ENCODE measurements at regions not wholly inside any gene's neighbourhood (a gene's known extent, or its start where the extent isn't known, plus 50 kb on each side); places are given as distances from the start of the nearest gene placed in this dataset.

DNA sequence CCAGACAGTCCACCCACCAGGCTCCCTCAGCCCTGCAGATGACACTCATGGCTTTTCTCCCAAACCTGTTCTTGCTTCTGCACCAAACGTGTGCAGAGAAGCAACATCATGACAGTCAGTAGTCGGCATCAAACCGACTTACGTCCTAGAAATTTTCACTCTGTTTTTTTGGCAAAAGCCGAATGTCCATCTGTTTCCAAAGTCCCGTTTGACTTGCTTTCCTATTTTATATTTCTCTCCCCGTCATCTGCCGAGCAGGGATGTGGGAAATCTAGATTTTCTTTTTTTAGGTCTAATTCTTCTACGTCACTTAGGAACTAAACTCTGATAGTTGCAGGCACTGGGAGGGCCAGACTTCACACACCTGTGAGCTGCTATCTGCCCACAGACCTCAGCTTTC lies 104.9 kb downstream of the RMI2 start:
- WGBS, 2 donors: 94 to 98% methylated on average over 9 of the region's 9 CpGs
- H3K4me3 ChIP-seq (ENCODE audit: low read depth, poor library complexity, severe bottlenecking): no peak overlapping the region
- TF ChIP-seq, protein P1, sequence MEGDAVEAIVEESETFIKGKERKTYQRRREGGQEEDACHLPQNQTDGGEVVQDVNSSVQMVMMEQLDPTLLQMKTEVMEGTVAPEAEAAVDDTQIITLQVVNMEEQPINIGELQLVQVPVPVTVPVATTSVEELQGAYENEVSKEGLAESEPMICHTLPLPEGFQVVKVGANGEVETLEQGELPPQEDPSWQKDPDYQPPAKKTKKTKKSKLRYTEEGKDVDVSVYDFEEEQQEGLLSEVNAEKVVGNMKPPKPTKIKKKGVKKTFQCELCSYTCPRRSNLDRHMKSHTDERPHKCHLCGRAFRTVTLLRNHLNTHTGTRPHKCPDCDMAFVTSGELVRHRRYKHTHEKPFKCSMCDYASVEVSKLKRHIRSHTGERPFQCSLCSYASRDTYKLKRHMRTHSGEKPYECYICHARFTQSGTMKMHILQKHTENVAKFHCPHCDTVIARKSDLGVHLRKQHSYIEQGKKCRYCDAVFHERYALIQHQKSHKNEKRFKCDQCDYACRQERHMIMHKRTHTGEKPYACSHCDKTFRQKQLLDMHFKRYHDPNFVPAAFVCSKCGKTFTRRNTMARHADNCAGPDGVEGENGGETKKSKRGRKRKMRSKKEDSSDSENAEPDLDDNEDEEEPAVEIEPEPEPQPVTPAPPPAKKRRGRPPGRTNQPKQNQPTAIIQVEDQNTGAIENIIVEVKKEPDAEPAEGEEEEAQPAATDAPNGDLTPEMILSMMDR (IDR thresholded peaks at IDR 0.05): no peak
- TF ChIP-seq POLR2A (IDR thresholded peaks at IDR 0.05): no peak
- intact Hi-C loops (cut with DNase I; ENCODE audit: low total_unique reads): no loop called here
- no peak for DNase-seq (ENCODE audit: low spot score in 2 of 2)

DNA sequence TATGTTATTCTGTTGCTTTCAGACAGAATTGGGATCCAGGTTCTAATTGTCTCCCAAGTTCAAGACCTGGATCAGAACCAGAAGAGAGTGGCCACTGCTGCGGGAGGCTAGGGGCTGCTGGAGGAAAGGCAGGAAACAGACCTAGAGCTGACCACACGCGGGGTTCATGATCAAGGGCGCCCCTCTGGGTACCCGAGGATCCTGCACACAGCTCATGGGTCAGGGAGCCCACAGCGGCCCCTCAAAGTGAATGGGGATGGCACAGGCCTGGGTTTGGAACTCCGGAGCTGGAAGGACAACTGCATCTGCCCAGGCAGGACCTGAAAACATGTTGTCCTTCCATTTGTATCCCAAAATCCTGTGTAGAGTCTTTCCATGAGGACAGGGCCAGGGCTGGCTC lies 107.0 kb downstream of the RMI2 start:
- H3K4me3 ChIP-seq (ENCODE audit: low read depth, poor library complexity, severe bottlenecking): no peak overlapping the region
- 81 to 90% methylated on average over 7 of the region's 7 CpGs for WGBS, 2 donors
- no peak for DNase-seq (ENCODE audit: low spot score in 2 of 2)
- intact Hi-C loops (cut with DNase I; ENCODE audit: low total_unique reads): no loop called here
- TF ChIP-seq, protein P1 (IDR thresholded peaks at IDR 0.05): no peak
- no peak for TF ChIP-seq POLR2A (IDR thresholded peaks at IDR 0.05)

DNA sequence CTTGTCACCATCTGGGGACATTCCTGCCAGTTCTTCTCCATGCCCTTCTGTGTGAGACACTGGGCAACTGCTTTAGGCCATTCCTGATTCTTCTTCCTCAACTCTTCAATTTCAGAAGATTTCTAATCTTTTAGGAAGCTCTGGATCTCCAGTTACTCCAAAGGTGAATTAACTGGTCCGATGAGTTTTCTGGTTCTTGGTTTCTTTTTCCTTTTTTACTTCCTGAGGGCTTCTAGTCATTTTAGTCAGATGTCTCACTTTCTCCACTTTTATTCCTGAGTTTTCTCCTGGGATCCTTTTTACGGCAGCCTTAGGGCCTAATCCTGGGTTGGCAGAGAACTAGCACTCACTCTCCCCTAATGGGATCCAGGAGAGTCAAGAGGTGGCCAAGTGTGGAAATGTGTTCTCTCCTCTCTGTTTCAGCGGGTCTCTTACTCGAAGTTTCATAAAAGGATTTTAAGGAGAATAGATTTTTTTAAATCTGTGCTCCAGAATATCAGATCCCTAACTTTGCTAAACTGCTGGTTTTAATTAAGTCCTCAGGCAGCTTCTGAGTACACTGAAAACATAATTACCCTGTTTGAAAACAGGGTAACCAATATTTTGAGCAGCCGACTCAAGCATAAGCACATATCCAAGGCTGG lies 107.6 kb downstream of the RMI2 start:
- intact Hi-C loops (cut with DNase I; ENCODE audit: low total_unique reads): no loop called here
- no peak overlapping the region for H3K4me3 ChIP-seq (ENCODE audit: low read depth, poor library complexity, severe bottlenecking)
- no peak for DNase-seq (ENCODE audit: low spot score in 2 of 2)
- whole genome bisulfite sequencing, 2 donors: 30 to 47% methylated on average over 5 of the region's 5 CpGs
- TF ChIP-seq, protein P1 (IDR thresholded peaks at IDR 0.05): no peak
- no peak for TF ChIP-seq POLR2A (IDR thresholded peaks at IDR 0.05)

DNA sequence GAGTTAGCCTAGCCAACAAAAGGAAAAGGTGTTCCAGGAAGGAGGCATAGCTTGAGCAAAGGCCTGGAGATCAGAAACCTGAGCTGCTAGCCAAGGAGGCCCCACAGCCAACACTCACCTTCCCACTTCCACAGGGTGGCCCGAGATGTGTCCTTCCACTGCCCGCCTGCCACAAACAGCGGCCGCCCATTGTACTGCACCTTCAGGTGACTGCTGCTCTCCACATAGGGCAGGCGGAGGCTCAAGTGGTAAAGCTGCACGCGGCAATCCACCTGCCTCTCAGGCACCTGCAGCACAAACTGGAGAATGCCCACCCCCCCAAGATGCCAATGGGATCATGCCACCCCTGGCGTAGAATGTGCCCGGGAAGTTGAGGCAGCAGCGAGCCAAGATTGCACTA lies 111.5 kb downstream of the RMI2 start:
- WGBS, 2 donors: 86 to 95% methylated on average over 10 of the region's 10 CpGs
- intact Hi-C loops (cut with DNase I; ENCODE audit: low total_unique reads): no loop called here
- no peak for DNase-seq (ENCODE audit: low spot score in 2 of 2)
- H3K4me3 ChIP-seq (ENCODE audit: low read depth, poor library complexity, severe bottlenecking): no peak overlapping the region
- TF ChIP-seq, protein P1 (IDR thresholded peaks at IDR 0.05): no peak
- no peak for TF ChIP-seq POLR2A (IDR thresholded peaks at IDR 0.05)

DNA sequence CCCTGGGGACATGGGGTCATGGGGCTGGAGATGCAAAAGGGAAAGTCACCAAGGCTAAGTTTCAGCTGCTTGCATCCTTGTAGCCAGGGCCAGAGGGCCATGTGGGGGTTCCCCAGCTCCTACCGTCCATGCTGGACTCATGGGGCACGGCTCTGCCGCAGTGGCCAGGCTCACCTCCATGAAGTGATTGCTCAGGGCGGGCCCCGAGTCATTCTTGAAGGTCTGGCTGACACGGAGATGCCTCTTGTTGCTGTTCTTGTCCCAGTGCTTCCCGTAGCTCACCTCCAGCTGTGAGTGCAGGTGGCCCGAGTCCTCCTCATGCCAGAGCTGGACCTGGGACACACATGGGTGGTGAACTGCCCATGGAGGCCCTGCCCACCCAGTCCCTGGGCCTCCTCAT lies 114.5 kb downstream of the RMI2 start:
- TF ChIP-seq, protein P1 (IDR thresholded peaks at IDR 0.05): no peak
- TF ChIP-seq POLR2A (IDR thresholded peaks at IDR 0.05): no peak
- DNase-seq (ENCODE audit: low spot score in 2 of 2): no peak
- 77 to 92% methylated on average over 8 of the region's 8 CpGs for WGBS, 2 donors
- intact Hi-C loops (cut with DNase I; ENCODE audit: low total_unique reads): no loop called here
- no peak overlapping the region for H3K4me3 ChIP-seq (ENCODE audit: low read depth, poor library complexity, severe bottlenecking)
